H1 (cell line): ENCODE measurements at regions not wholly inside any gene's neighbourhood (a gene's known extent, or its start where the extent isn't known, plus 50 kb on each side); places are given as distances from the start of the nearest gene placed in this dataset.

ENCODE experiments used
- CTCF ChIA-PET: fragments of 300-600 bp; sonication (Branson Sonifier 250); formaldehyde crosslinking; loops from one replicate; lab custom pipeline; 2021; ENCODE audit not compliant: partially characterized antibody; lab: Charles Lee
- POLR2A ChIA-PET: fragments of 300-600 bp; sonication (Branson Sonifier 250); formaldehyde crosslinking; loops from one replicate; lab custom pipeline; 2021; ENCODE audit warnings: inconsistent platforms; ENCODE audit not compliant: partially characterized antibody; lab: Charles Lee
- DNase-seq, 2 experiments: peaks; one replicate each; pipeline versions ENCODE4 v3.0.0 to v3.0.0-alpha.2; 2010 to 2022; ENCODE audit warnings: low spot score in 2 of 2, low read depth in 1 of 2, mixed read lengths in 1 of 2
- FAIRE-seq: peaks from 2 replicates; lab custom pipeline; 2011; peaks lifted over from hg19 to GRCh38; lab: Jason Lieb, UNC
- H2AFZ ChIP-seq: 2 replicates; pipeline ENCODE4 v1.8.1; 2012; ENCODE audit warnings: low read length, inconsistent platforms
- H2AK5ac ChIP-seq: 2 replicates; pipeline ENCODE4 v1.6.1; 2013; ENCODE audit warnings: low read depth, low read length
- H2BK120ac ChIP-seq: replicated peaks from 2 replicates; pipeline ENCODE3; 2013; ENCODE audit warnings: low read depth, low read length, inconsistent platforms
- H2BK12ac ChIP-seq: 2 replicates; pipeline ENCODE4 v1.6.1; 2013; ENCODE audit warnings: low read depth, low read length
- H2BK15ac ChIP-seq: 2 replicates; pipeline ENCODE4 v1.6.1; 2013; ENCODE audit warnings: low read length
- H2BK20ac ChIP-seq: 2 replicates; pipeline ENCODE4 v1.6.1; 2013; ENCODE audit warnings: low read length
- H2BK5ac ChIP-seq: 2 replicates; pipeline ENCODE4 v1.6.1; 2013; ENCODE audit warnings: low read depth, low read length
- H3K14ac ChIP-seq: 2 replicates; pipeline ENCODE4 v1.6.1; 2013; ENCODE audit warnings: inconsistent platforms; ENCODE audit not compliant: insufficient read length
- H3K18ac ChIP-seq: 2 replicates; pipeline ENCODE4 v1.6.1; 2013; ENCODE audit warnings: low read length; ENCODE audit errors: extremely low read depth
- H3K23ac ChIP-seq: 2 replicates; pipeline ENCODE4 v1.6.1; 2013; ENCODE audit warnings: inconsistent platforms; ENCODE audit not compliant: insufficient read length
- H3K23me2 ChIP-seq: 2 replicates; pipeline ENCODE4 v1.6.1; 2013; ENCODE audit warnings: low read depth, low read length
- H3K27ac ChIP-seq: 2 replicates; pipeline ENCODE4 v1.6.1; 2011; ENCODE audit warnings: low read depth, low read length, inconsistent platforms
- H3K27me3 ChIP-seq, 4 experiments: replicated peaks in 1 of 4; 1 replicate in 1 of 4; 2 replicates in 3 of 4; pipeline versions ENCODE4 v1.6.1 to v1.8.1; 2011 to 2013; ENCODE audit warnings: low read length in 3 of 4, mild to moderate bottlenecking in 3 of 4, inconsistent platforms in 2 of 4, mixed read lengths in 2 of 4, moderate library complexity in 1 of 4; ENCODE audit not compliant: control insufficient read depth in 3 of 4, insufficient read depth in 3 of 4; ENCODE audit errors: extremely low read depth in 1 of 4
- H3K36me3 ChIP-seq, 4 experiments: 2 replicates each; pipeline versions ENCODE4 v1.6.1 to v1.8.1; 2011 to 2013; ENCODE audit warnings: mild to moderate bottlenecking in 4 of 4, low read length in 3 of 4, moderate library complexity in 2 of 4, control low read depth in 1 of 4, inconsistent platforms in 1 of 4; ENCODE audit not compliant: insufficient read depth in 4 of 4, control insufficient read depth in 2 of 4
- H3K4ac ChIP-seq: replicated peaks from 2 replicates; pipeline ENCODE3; 2013; ENCODE audit warnings: low read length, low read depth, mixed read lengths, inconsistent platforms; ENCODE audit not compliant: insufficient read length
- H3K4me1 ChIP-seq, 4 experiments: replicated peaks in 1 of 4; 1 replicate in 1 of 4; 2 replicates in 3 of 4; pipeline versions ENCODE4 v1.6.1 to v1.8.1; 2011 to 2013; ENCODE audit warnings: low read length in 3 of 4, inconsistent platforms in 2 of 4, mixed read lengths in 1 of 4; ENCODE audit not compliant: insufficient read depth in 4 of 4, control insufficient read depth in 3 of 4
- H3K4me2 ChIP-seq, 2 experiments: 2 replicates each; pipeline versions ENCODE4 v1.6.1 to v1.8.1; 2011 to 2013; ENCODE audit warnings: low read depth in 2 of 2, low read length in 2 of 2, control low read depth in 1 of 2, inconsistent platforms in 1 of 2, mild to moderate bottlenecking in 1 of 2; ENCODE audit not compliant: insufficient read depth in 1 of 2
- H3K4me3 ChIP-seq, 4 experiments: fragments of 200-600, 300-600 bp in 1 of 4; sonication (generic), shearing (Covaris generic), sonication (Bioruptor Twin) in 1 of 4; 2 replicates each; pipeline versions ENCODE4 v1.5.1 to v1.8.1; 2011 to 2016; ENCODE audit warnings: low read length in 4 of 4, low read depth in 3 of 4, control low read depth in 2 of 4, inconsistent platforms in 2 of 4, mild to moderate bottlenecking in 2 of 4, mixed read lengths in 1 of 4, moderate library complexity in 1 of 4; ENCODE audit not compliant: insufficient read depth in 2 of 4; ENCODE audit errors: extremely low read depth in 1 of 4
- H3K56ac ChIP-seq: replicated peaks from 2 replicates; pipeline ENCODE3; 2013; ENCODE audit warnings: low read depth, mild to moderate bottlenecking, mixed read lengths, low read length, inconsistent platforms; ENCODE audit not compliant: insufficient read length
- H3K79me1 ChIP-seq: 2 replicates; pipeline ENCODE4 v1.6.1; 2013; ENCODE audit warnings: low read depth, low read length, control low read depth
- H3K79me2 ChIP-seq, 2 experiments: 2 replicates each; pipeline versions ENCODE4 v1.6.1 to v1.8.1; 2012 to 2013; ENCODE audit warnings: low read length in 2 of 2, mild to moderate bottlenecking in 2 of 2, inconsistent platforms in 1 of 2; ENCODE audit not compliant: insufficient read depth in 2 of 2, control insufficient read depth in 1 of 2
- H3K9ac ChIP-seq, 4 experiments: replicated peaks in 1 of 4; 1 replicate in 1 of 4; 2 replicates in 3 of 4; pipeline versions ENCODE4 v1.6.1 to v1.8.1; 2011 to 2013; ENCODE audit warnings: low read depth in 3 of 4, low read length in 3 of 4, control low read depth in 2 of 4, mild to moderate bottlenecking in 2 of 4, moderate library complexity in 2 of 4, inconsistent platforms in 1 of 4; ENCODE audit errors: extremely low read depth in 1 of 4
- H3K9me3 ChIP-seq, 2 experiments: 2 replicates each; pipeline versions ENCODE4 v1.6.1 to v1.8.1; 2012 to 2013; ENCODE audit warnings: mild to moderate bottlenecking in 2 of 2, moderate library complexity in 2 of 2, control low read depth in 1 of 2, inconsistent platforms in 1 of 2, low read depth in 1 of 2, low read length in 1 of 2, mixed read lengths in 1 of 2; ENCODE audit not compliant: insufficient read depth in 2 of 2
- H4K20me1 ChIP-seq, 2 experiments: replicated peaks in 1 of 2; 2 replicates each; pipeline versions ENCODE3 to v1.8.1; 2011 to 2013; ENCODE audit warnings: inconsistent platforms in 2 of 2, low read length in 2 of 2, mild to moderate bottlenecking in 1 of 2; ENCODE audit not compliant: insufficient read depth in 2 of 2, control insufficient read depth in 1 of 2
- H4K5ac ChIP-seq: 2 replicates; pipeline ENCODE4 v1.6.1; 2013; ENCODE audit warnings: low read length, low read depth, mixed read lengths, inconsistent platforms; ENCODE audit not compliant: insufficient read length
- H4K8ac ChIP-seq: 2 replicates; pipeline ENCODE4 v1.8.0; 2013; ENCODE audit warnings: mild to moderate bottlenecking, moderate library complexity, low read length, inconsistent platforms; ENCODE audit not compliant: insufficient read depth; ENCODE audit errors: extremely low read depth
- H4K91ac ChIP-seq: replicated peaks from 2 replicates; pipeline ENCODE3; 2013; ENCODE audit warnings: low read length, mixed read lengths, inconsistent platforms; ENCODE audit not compliant: insufficient read length
- CTCF ChIP-seq, 3 experiments: IDR thresholded peaks; 1 replicate in 2 of 3; 2 replicates in 1 of 3; pipeline versions ENCODE4 v1.5.1 to v1.6.1; 2011; ENCODE audit warnings: low read length in 3 of 3, mild to moderate bottlenecking in 3 of 3, inconsistent platforms in 2 of 3, low read depth in 1 of 3, moderate library complexity in 1 of 3; ENCODE audit not compliant: insufficient read depth in 1 of 3; ENCODE audit errors: control extremely low read depth in 1 of 3
- JUND ChIP-seq: IDR thresholded peaks from 2 replicates; pipeline ENCODE4 v1.6.1; 2011; ENCODE audit warnings: mild to moderate bottlenecking, improper control_type of control experiment, low read length
- WGBS, 2 experiments: shearing (Covaris generic) in 1 of 2; methylation state at CpG; one replicate each; pipeline versions ENCODE4 v1.1.6 to v1.1.7; 2013 to 2015; ENCODE audit warnings: low lambda C conversion rate in 2 of 2, mixed read lengths in 2 of 2, inconsistent platforms in 1 of 2, low coverage in 1 of 2, missing lambda C conversion rate in 1 of 2; ENCODE audit not compliant: insufficient replicate concordance in 2 of 2, insufficient coverage in 1 of 2, insufficient read length in 1 of 2; ENCODE audit errors: extremely low coverage in 1 of 2, missing lambda C conversion rate in 1 of 2; 5-methylcytosine and 5-hydroxymethylcytosine counted together

GRCh38 chr1:228842094-228842775 lies 107.0 kb downstream of the RHOU start:
- H3K9me3 ChIP-seq, result peaks cover 3 to 13% of the 10 kb centered on the region in 2 experiments
- H3K4me2 ChIP-seq, result no peak overlapping the region
- DNase-seq (no peak), FAIRE-seq (no peak)
- no peak overlapping the region for H3K14ac ChIP-seq
- no peak overlapping the region for H3K4ac ChIP-seq
- H3K27me3 ChIP-seq, result no peaks in the 10 kb centered on the region
- H3K23me2 ChIP-seq, result no peaks in the 10 kb centered on the region
- no peak overlapping the region for H3K56ac ChIP-seq
- H2BK15ac ChIP-seq, result no peak overlapping the region
- H2BK5ac ChIP-seq, result no peak overlapping the region
- WGBS, 2 experiments, result 82% methylated on average over 6 of the region's 6 CpGs; no CpG with 5 or more reads in 1 of the 2 experiments
- H4K91ac ChIP-seq, result no peak overlapping the region
- H3K4me3 ChIP-seq, result no peak overlapping the region
- 0 out of 2 replicates have a peak overlapping the region, but pooled peaks have one; percentile 53 for H2AFZ ChIP-seq
- no peaks in the 10 kb centered on the region for H3K36me3 ChIP-seq
- ChIA-PET CTCF (interaction anchor here (0.6 kb wide), 1 partner anchor 208 kb away, joined by 3 read pairs; no protein-coding TSS in a partner anchor), POLR2A (no interaction called here)
- peaks cover 0 to 2% (median 0%) of the 10 kb centered on the region in 4 experiments; a peak in 2 of 7 replicates for H3K4me1 ChIP-seq
- no peak overlapping the region for H2BK120ac ChIP-seq
- H3K18ac ChIP-seq, result no peak overlapping the region
- no peaks in the 10 kb centered on the region for H3K79me1 ChIP-seq
- no peaks in the 10 kb centered on the region for H4K20me1 ChIP-seq
- no peaks in the 10 kb centered on the region for H3K79me2 ChIP-seq
- no peak overlapping the region for H2AK5ac ChIP-seq
- TF ChIP-seq JUND (peak; percentile 50; the same call in 1 of the 2 replicates), CTCF (IDR thresholded peaks at IDR 0.05; ENCODE audit: control extremely low read depth in 1 of 3, insufficient read depth in 1 of 3, low read depth in 1 of 3, low read length in 3 of 3) (no peak)
- H2BK20ac ChIP-seq, result no peak overlapping the region
- no peak overlapping the region for H4K5ac ChIP-seq
- H3K9ac ChIP-seq, result no peak overlapping the region
- no peak overlapping the region for H2BK12ac ChIP-seq
- no peak overlapping the region for H3K23ac ChIP-seq
- H3K27ac ChIP-seq, result no peak overlapping the region; the same call in 1 of the 2 replicates
- H4K8ac ChIP-seq, result no peak overlapping the region
